Activated CD4-positive, alpha-beta T cell treated with anti-CD3 and anti-CD28 coated beads for 36 hours (primary cell): ENCODE measurements at regions not wholly inside any gene's neighbourhood (a gene's known extent, or its start where the extent isn't known, plus 50 kb on each side); places are given as distances from the start of the nearest gene placed in this dataset.

Experiments used
- ATAC-seq: fragments of 200-7000 bp; cut with Tn5 transposase; one replicate; pipeline ENCODE4 v1.10.0; 2021; ENCODE audit warnings: mild to moderate bottlenecking, moderate library complexity
- CTCF ChIA-PET: fragments of 350-600 bp; sonication (Branson Sonifier 250); formaldehyde crosslinking; loops from one replicate; lab custom pipeline; 2021; ENCODE audit warnings: antibody characterized with exemption; lab: Charles Lee
- POLR2A ChIA-PET: fragments of 350-600 bp; sonication (Branson Sonifier 250); formaldehyde crosslinking; loops from one replicate; lab custom pipeline; 2021; ENCODE audit warnings: antibody characterized with exemption, inconsistent platforms; lab: Charles Lee
- DNase-seq: peaks from one replicate; pipeline ENCODE4 v3.0.0-alpha.2; 2020
- H3K27ac Mint-ChIP-seq: one replicate; pipeline ENCODE4 v1.8.0; 2021; ENCODE audit warnings: mixed read lengths
- H3K27me3 Mint-ChIP-seq: one replicate; pipeline ENCODE4 v1.8.0; 2021; ENCODE audit warnings: mixed read lengths
- H3K36me3 Mint-ChIP-seq: one replicate; pipeline ENCODE4 v1.8.0; 2021; ENCODE audit warnings: low read depth, mixed read lengths
- H3K4me1 Mint-ChIP-seq: one replicate; pipeline ENCODE4 v1.8.0; 2021; ENCODE audit warnings: mixed read lengths
- H3K4me3 Mint-ChIP-seq: one replicate; pipeline ENCODE4 v1.8.0; 2021; ENCODE audit warnings: mild to moderate bottlenecking, moderate library complexity, mixed read lengths
- H3K9me3 Mint-ChIP-seq: one replicate; pipeline ENCODE4 v1.8.0; 2021; ENCODE audit warnings: low read depth, mixed read lengths
- intact Hi-C, 2 experiments: fragments of 100-400 bp; cut with DNase I in 1 of 2; cut with micrococcal nuclease in 1 of 2; formaldehyde crosslinking; loops; one replicate each; pipeline versions ENCODE4 v1.14.2 to v1.15.1; 2022 to 2024; cut with DNase I, micrococcal nuclease

DNA sequence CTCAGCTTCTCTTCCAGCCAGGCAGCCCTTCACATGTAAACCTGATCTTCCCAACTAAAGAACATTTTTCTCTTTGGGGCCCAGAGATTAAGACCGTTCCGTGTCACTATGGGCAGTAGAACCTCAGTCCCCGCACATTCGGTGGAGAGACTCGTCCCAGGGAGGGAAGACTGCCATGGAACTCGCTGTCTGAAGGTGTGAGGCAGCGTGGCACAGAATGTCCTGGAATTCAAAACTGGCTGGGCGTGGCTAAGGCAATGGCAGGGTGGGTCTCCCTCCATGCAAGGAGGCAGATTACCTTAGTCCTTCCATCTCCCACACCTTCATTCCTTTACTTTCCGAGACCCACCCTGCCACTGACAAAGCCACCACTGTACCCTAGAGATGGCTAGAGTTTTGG lies 57.4 kb upstream of the ZNF354A start:
- H3K4me1 Mint-ChIP-seq, result no peaks in the 10 kb centered on the region
- peaks cover 4% of the 10 kb centered on the region for H3K27me3 Mint-ChIP-seq
- ATAC-seq, result no peak
- no peaks in the 10 kb centered on the region for H3K36me3 Mint-ChIP-seq
- ChIA-PET POLR2A (no interaction called here), CTCF (no interaction called here)
- H3K9me3 Mint-ChIP-seq, result no peaks in the 10 kb centered on the region
- intact Hi-C loops, result no loop called here
- H3K4me3 Mint-ChIP-seq, result no peak overlapping the region
- DNase-seq, result no peak
- no peak overlapping the region for H3K27ac Mint-ChIP-seq

DNA sequence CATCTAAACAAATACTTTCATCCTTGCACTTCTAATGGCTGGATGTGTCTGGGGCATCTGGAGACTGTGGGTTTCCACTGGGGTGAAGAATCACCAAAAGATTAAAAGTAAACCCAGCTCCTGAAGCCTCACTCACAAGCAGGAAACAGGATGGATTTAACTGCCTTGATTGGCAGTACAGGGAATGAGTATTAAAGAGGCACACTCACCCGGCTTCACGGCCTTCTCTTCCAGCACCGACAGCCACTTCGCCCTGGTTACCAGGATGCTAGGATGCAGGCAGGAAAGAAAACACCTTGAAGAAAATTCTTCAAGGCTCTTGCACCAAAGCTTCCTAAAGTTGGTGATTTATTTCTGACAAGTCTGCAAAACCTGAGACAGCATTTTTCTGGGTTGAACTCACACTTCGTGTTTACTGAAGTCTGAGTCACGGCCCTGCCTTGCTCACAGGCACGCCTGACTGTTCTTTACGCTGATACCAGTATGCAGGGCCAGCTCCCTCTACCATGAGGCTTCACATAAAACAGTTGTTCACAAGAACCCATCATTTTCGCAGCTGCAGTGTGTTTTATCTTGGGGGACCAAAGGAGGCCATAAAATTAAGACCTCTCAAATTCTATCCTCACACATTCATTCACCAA lies 56.5 kb upstream of the ZNF354A start:
- intact Hi-C loops, result no loop called here
- DNase-seq (no peak), ATAC-seq (no peak)
- Mint-ChIP-seq H3K27me3 (peaks cover 2% of the 10 kb centered on the region), H3K4me1 (no peaks in the 10 kb centered on the region), H3K4me3 (no peak overlapping the region), H3K36me3 (no peaks in the 10 kb centered on the region), H3K27ac (no peak overlapping the region), H3K9me3 (no peaks in the 10 kb centered on the region)
- CTCF ChIA-PET, result no interaction called here
- POLR2A ChIA-PET, result no interaction called here

DNA sequence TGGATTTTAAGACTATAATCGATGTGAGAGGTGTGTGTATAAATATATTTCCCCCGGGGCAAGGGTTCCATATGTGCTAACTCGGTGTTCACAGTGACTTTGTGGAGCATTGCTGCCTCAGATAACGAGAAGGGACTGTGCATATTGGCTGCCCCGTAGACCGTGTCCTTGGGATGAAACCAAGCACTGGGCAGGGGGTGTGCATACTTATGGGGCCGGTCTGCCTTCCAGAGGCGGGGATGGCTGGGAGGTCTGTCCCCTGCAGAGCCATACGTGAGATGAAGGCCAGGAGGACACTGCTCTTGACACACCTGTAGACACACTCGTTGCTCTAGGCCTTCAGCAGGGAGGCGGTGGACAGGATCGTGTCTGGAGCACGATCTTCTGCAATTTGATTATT lies 56.0 kb upstream of the ZNF354A start:
- H3K4me3 Mint-ChIP-seq, result no peak overlapping the region
- ChIA-PET CTCF (interaction anchor here (0.8 kb wide), 1 partner anchor 542 kb away, joined by 3 read pairs; no protein-coding TSS in a partner anchor), POLR2A (no interaction called here)
- intact Hi-C loops, result no loop called here
- H3K4me1 Mint-ChIP-seq, result no peaks in the 10 kb centered on the region
- ATAC-seq (no peak), DNase-seq (no peak)
- H3K27ac Mint-ChIP-seq, result no peak overlapping the region
- H3K9me3 Mint-ChIP-seq, result no peaks in the 10 kb centered on the region
- H3K27me3 Mint-ChIP-seq, result peaks cover 2% of the 10 kb centered on the region
- no peaks in the 10 kb centered on the region for H3K36me3 Mint-ChIP-seq

DNA sequence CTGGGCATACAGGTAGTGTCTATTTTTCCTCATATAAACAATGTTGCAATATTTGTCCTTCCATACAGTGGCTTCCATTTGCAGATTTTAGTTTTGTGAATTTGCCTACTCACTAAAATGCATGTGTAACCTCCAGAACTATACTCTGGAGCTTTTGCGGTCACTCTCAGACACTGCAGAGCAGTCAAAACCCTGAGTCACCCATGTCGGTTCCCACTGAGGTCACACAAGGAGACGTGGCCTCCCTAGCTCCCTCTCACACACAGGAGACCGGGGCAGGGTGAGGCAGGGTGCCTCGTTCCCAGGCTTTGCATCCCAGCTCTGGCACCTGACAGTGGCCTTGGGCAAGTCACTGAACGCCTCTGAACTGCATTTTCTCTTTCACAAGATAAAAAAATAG lies 55.5 kb upstream of the ZNF354A start:
- intact Hi-C loops, result no loop called here
- H3K4me3 Mint-ChIP-seq, result no peak overlapping the region
- no peak for DNase-seq

DNA sequence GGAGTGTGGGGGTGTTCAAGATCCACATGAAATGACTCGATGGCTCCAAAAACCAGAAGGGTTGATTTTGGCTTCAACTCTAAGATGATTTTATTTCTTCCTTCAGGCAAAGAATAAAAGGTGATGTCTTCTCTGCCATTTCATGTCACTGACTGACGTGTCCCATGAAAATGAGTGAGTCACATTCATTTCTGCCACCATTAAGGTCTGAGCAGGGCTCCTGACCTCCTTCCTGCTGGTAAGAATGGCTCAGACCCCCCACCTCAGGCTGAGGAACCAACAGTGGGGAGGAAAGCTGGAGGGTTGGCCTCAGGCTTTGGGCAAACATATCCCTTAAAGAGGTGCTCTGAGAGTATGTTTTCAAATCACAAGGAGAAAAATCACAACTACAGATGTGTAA lies 53.9 kb upstream of the ZNF354A start:
- Mint-ChIP-seq H3K36me3 (no peaks in the 10 kb centered on the region), H3K27ac (no peak overlapping the region), H3K4me3 (no peak overlapping the region), H3K4me1 (no peaks in the 10 kb centered on the region), H3K27me3 (peaks cover 2% of the 10 kb centered on the region), H3K9me3 (no peaks in the 10 kb centered on the region)
- ChIA-PET POLR2A (no interaction called here), CTCF (interaction anchor here (0.7 to 0.8 kb wide), 2 partner anchors 598 to 1187 kb away, joined by 3 to 4 read pairs; no protein-coding TSS in a partner anchor)
- intact Hi-C loops, result no loop called here
- ATAC-seq, result no peak
- no peak for DNase-seq

More for the DNA sequence above, 55.5 kb upstream of the ZNF354A start:
- H3K9me3 Mint-ChIP-seq, result no peaks in the 10 kb centered on the region
- H3K27me3 Mint-ChIP-seq, result peaks cover 2% of the 10 kb centered on the region
- H3K4me1 Mint-ChIP-seq, result no peaks in the 10 kb centered on the region
- H3K27ac Mint-ChIP-seq, result no peak overlapping the region
- POLR2A ChIA-PET, result no interaction called here
- no peak for ATAC-seq
- H3K36me3 Mint-ChIP-seq, result no peaks in the 10 kb centered on the region
- CTCF ChIA-PET, result interaction anchor here (0.8 kb wide), 1 partner anchor 542 kb away, joined by 3 read pairs; no protein-coding TSS in a partner anchor

DNA sequence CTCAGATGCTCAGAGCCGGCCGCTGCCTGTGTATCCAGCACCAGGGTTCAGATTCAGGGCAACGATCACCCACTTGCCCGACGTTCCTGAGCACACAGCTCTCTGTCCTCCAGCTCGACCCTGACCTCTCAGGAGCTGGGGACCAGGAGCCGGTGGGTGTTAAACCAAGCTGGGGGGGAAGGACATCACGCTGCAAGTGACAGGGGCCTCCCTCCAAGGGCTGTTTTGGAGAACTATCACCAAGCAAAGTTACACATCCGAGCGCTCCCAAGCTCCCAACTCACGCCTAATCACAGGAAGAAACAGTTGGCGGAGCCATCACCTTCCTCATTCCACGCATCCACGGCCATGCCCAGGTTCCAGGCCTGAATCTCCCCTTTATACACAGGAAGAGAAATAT lies 51.5 kb upstream of the ZNF354A start:
- Mint-ChIP-seq H3K27ac (no peak overlapping the region), H3K4me1 (peaks cover 2% of the 10 kb centered on the region), H3K27me3 (peaks cover 2% of the 10 kb centered on the region), H3K9me3 (no peaks in the 10 kb centered on the region), H3K4me3 (no peak overlapping the region), H3K36me3 (no peaks in the 10 kb centered on the region)
- no peak for DNase-seq
- intact Hi-C loops, result no loop called here
- ChIA-PET CTCF (no interaction called here), POLR2A (no interaction called here)
- no peak for ATAC-seq

DNA sequence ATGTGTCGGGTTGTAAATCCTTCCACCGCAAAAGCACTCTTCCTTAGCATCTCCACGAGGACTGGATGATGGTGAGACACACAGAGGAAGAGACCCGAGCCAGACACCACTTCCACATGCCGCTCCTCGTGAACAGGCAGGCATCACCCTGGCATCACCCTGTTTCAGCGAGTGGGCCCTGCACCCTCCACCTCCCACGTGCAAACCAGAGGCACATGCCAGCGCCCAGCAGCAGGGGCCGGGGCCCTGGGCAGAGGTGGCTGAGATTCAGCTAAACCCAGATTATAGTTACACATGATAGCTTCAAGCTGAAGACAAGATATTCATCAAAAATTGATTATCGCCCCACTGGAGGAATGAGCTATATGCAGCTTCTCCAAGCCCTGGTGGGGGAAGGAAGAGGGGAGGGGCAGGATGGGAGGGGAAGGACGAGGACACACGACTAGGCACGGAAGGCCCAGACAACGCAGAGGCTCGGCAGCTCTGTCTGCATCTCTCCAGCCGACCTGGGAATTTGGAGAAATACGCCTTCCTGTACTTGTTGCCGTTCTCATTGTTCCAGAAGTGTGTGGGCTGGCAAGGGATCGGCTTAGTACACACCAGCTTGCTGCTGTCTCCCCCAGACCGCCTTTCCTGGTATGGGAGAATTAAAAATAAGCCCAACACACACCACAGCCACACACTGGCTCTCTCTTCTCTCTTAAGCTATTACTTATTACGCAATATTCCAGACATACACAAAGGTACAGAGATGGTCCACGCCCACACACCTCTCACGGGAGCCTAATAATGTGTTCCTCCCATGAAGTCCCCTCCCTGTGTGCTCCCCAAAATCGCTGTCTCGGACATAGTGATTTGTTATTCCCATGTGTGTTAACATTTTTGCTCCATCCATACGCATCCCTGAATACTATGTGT lies 50.4 kb upstream of the ZNF354A start:
- H3K4me3 Mint-ChIP-seq, result no peak overlapping the region
- DNase-seq (no peak), ATAC-seq (no peak)
- no peaks in the 10 kb centered on the region for H3K9me3 Mint-ChIP-seq
- no peaks in the 10 kb centered on the region for H3K36me3 Mint-ChIP-seq
- intact Hi-C loops, result no loop called here
- H3K4me1 Mint-ChIP-seq, result peaks cover 2% of the 10 kb centered on the region
- H3K27me3 Mint-ChIP-seq, result peaks cover 2% of the 10 kb centered on the region
- no peak overlapping the region for H3K27ac Mint-ChIP-seq
- POLR2A ChIA-PET, result no interaction called here
- CTCF ChIA-PET, result no interaction called here
